ENCODE measurements at regions not wholly inside any gene's neighbourhood (a gene's known extent, or its start where the extent isn't known, plus 50 kb on each side); places are given as distances from the start of the nearest gene placed in this dataset.
"Not testable (repeated sequence)": the region's sequence is repeated elsewhere in the genome, so short reads cannot be mapped to it uniquely, and the experiment has no call there.

DNA sequence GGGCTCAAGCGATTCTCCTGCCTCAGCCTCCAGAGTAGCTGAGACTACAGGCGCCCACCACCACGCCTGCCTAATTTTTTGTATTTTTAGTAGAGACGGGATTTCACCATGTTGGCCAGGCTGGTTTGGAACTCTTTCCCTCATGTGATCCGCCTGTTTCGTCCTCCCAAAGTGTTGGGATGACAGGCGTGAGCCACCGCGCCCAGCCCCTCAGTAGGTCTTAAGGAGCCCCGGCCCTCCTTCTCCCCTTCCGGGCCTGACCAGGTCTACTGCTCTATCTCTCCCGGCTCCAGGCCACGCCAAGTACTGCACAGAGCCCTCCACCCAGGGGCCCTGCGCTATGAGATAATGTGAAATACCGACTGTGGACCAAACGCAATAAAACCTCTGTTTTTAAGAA, 785.5 kb downstream of the FOXD4L5 start:
- H3K9ac ChIP-seq; H3K4me1 ChIP-seq; H3K4me2 ChIP-seq; H4K20me1 ChIP-seq; H3K27me3 ChIP-seq; H3K36me3 ChIP-seq; H3K27ac ChIP-seq; H3K4me3 ChIP-seq; H3K9me3 ChIP-seq (replicated peaks in 1 of 11): not testable (repeated sequence)

DNA sequence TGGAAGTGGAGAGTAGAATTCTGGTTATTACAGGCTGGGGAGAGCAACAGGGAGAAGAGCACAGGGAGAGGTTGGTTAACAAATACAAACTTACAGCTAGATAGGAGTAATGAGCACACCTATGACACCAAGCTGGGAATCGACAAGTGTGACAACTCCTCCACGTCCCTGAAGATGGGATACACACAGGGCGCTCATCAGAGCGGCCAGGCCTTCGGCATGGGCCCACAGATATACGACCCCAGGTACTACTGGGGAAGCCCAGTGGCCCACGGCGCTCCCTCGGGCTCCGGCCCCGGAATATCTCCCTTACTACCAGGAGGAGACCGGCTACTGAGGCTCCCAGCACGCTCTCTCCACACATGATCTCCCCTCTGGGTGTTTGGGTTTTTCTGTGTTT, 786.6 kb downstream of the FOXD4L5 start:
- H3K36me3 ChIP-seq; H3K9ac ChIP-seq; H3K27me3 ChIP-seq; H3K4me3 ChIP-seq; H3K9me3 ChIP-seq (replicated peaks in 1 of 11); H3K4me2 ChIP-seq; H3K27ac ChIP-seq; H3K4me1 ChIP-seq; H4K20me1 ChIP-seq: not testable (repeated sequence)

GRCh38 chr9:64488544-64488943, 796.5 kb downstream of the FOXD4L5 start:
- H3K9me3 ChIP-seq (replicated peaks in 1 of 11); H3K4me3 ChIP-seq; H3K36me3 ChIP-seq; H3K4me2 ChIP-seq; H3K9ac ChIP-seq; H3K4me1 ChIP-seq; H3K27ac ChIP-seq; H4K20me1 ChIP-seq; H3K27me3 ChIP-seq: not testable (repeated sequence)

- H3K27me3 ChIP-seq; H4K20me1 ChIP-seq; H3K4me1 ChIP-seq; H3K27ac ChIP-seq; H3K4me2 ChIP-seq; H3K9me3 ChIP-seq (replicated peaks in 1 of 11); H3K36me3 ChIP-seq; H3K4me3 ChIP-seq; H3K9ac ChIP-seq: not testable (repeated sequence)
These were observed 798.9 kb downstream of the FOXD4L5 start for GRCh38 chr9:64486067-64486466.

- H3K4me1 ChIP-seq; H4K20me1 ChIP-seq; H3K4me2 ChIP-seq; H3K27ac ChIP-seq; H3K9me3 ChIP-seq (replicated peaks in 1 of 11); H3K27me3 ChIP-seq; H3K36me3 ChIP-seq; H3K4me3 ChIP-seq; H3K9ac ChIP-seq: not testable (repeated sequence)
These were observed 805.9 kb downstream of the FOXD4L5 start for GRCh38 chr9:64479095-64479494.

- H3K4me1 ChIP-seq; H3K9me3 ChIP-seq (replicated peaks in 1 of 11); H3K27me3 ChIP-seq; H3K4me3 ChIP-seq; H3K4me2 ChIP-seq; H3K36me3 ChIP-seq; H3K9ac ChIP-seq; H4K20me1 ChIP-seq; H3K27ac ChIP-seq: not testable (repeated sequence)
These were observed 816.1 kb downstream of the FOXD4L5 start for GRCh38 chr9:64468943-64469342.

DNA sequence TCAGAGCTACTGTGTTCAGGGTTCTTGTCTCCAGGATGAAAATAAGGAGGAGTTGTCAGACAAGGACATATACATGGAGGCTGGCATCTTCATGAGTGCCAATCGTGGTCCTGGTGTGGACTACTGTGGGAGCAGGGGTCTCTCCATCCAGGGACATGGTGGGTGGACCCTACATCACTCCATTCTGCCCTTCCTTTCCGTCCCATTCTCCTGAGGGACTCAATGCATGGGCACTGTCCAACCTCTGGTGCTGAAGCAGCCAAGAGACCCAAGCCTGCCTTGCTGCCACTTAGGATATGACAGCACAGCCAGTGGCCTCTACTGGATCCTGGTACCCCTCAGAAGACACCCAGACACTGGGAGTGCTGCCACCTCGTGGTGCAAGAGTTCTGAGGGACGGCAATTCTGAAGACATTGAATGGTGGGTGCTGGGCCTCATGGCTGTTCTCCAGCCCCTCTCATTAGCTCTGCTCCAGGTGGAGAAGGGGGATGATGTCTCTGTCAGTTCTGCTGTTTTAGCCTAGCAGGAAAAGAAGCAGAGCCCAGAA, 818.9 kb downstream of the FOXD4L5 start:
- not testable (repeated sequence) for H3K27me3 ChIP-seq; H4K20me1 ChIP-seq; H3K4me3 ChIP-seq; H3K9ac ChIP-seq; H3K4me1 ChIP-seq; H3K9me3 ChIP-seq (replicated peaks in 1 of 11); H3K27ac ChIP-seq; H3K4me2 ChIP-seq; H3K36me3 ChIP-seq

DNA sequence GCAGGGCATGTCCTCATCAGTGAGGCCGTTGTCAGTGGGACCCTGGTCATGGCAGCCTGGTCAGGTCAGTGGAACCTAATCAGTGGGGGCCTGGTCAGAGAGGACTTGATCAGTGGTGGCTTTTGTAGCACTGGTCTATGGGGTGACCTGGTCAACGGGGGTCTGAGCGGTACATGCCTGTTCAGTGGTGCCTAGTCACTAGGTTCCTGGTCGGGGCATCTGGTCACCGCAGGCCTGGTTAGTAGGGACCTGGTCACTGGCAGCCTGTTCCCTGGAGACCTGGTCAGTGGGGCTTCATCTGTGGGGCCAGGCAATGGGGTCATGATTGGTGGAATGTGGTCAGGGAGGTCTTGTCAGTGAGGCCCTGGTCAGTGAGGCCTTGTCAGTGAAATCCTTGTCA, 823.1 kb downstream of the FOXD4L5 start:
- H3K4me1 ChIP-seq; H3K9me3 ChIP-seq (replicated peaks in 1 of 11); H3K4me3 ChIP-seq; H3K4me2 ChIP-seq; H3K9ac ChIP-seq; H3K27me3 ChIP-seq; H3K36me3 ChIP-seq; H4K20me1 ChIP-seq; H3K27ac ChIP-seq: not testable (repeated sequence)

- not testable (repeated sequence) for H3K9ac ChIP-seq; H3K4me3 ChIP-seq; H3K4me1 ChIP-seq; H3K27ac ChIP-seq; H3K36me3 ChIP-seq; H3K9me3 ChIP-seq (replicated peaks in 1 of 11); H4K20me1 ChIP-seq; H3K4me2 ChIP-seq; H3K27me3 ChIP-seq
These were observed 826.4 kb downstream of the FOXD4L5 start for GRCh38 chr9:64458642-64459041.

DNA sequence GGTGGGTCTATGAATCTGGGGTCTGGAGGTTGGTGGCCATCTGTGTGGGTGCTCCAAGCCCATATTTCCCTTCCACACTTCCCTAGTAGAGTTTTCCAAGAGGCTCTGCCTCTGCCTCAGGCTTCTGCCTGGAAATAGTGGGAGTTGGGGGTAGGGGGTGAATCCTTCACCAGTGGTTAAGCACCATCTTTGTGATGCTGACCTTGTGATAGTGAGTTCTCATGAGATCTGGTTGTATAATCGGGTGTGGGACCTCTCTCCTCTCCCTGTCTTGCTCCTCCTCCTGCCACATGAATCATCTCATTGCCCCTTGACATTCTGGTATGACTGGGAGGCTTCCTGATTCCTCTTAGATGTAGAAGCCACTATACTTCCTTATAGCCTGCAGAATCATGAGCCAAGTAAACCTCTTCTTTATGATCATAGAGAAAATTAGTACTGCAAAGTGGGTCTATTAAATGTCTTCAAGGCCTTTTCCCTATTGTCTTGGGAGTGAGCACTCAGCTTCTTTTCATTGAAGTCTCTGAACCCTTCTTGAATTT, 829.8 kb downstream of the FOXD4L5 start:
- not testable (repeated sequence) for H3K27ac ChIP-seq; H4K20me1 ChIP-seq; H3K9ac ChIP-seq; H3K4me3 ChIP-seq; H3K4me1 ChIP-seq; H3K9me3 ChIP-seq (replicated peaks in 1 of 11); H3K36me3 ChIP-seq; H3K27me3 ChIP-seq
- 0 out of 22 replicates have a peak overlapping the region, but pooled peaks of 1 of the 11 experiments have one; percentile 50 for H3K4me2 ChIP-seq

DNA sequence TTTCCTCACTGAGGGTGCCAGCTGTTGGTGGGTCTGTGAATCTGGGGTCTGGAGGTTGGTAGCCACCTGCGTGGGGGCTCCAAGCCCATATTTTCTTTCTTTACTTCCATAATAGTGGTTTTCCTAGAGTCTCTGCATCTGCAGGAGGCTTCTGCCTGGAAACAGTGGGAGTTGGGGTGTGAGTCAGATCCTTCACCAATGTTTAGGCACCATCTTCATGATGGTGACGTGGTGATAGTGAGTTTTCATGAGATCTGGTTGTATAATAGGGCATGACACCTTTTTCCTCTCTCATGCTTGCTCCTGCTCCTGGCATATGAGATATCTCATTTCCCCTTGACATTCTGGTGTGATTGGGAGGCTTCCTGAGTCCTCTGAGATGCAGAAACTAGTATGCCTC, 832.9 kb downstream of the FOXD4L5 start:
- H3K36me3 ChIP-seq; H4K20me1 ChIP-seq; H3K4me1 ChIP-seq; H3K9me3 ChIP-seq (replicated peaks in 1 of 11); H3K4me3 ChIP-seq; H3K4me2 ChIP-seq; H3K27me3 ChIP-seq; H3K27ac ChIP-seq; H3K9ac ChIP-seq: not testable (repeated sequence)

GRCh38 chr9:64450654-64451053, 834.4 kb downstream of the FOXD4L5 start:
- not testable (repeated sequence) for H3K27ac ChIP-seq; H3K36me3 ChIP-seq; H4K20me1 ChIP-seq; H3K4me2 ChIP-seq; H3K9me3 ChIP-seq (replicated peaks in 1 of 11); H3K9ac ChIP-seq; H3K4me1 ChIP-seq; H3K4me3 ChIP-seq; H3K27me3 ChIP-seq

GRCh38 chr9:64449025-64449424, 836.0 kb downstream of the FOXD4L5 start:
- not testable (repeated sequence) for H3K4me2 ChIP-seq; H3K27me3 ChIP-seq; H4K20me1 ChIP-seq; H3K27ac ChIP-seq; H3K9me3 ChIP-seq (replicated peaks in 1 of 11); H3K36me3 ChIP-seq; H3K4me1 ChIP-seq; H3K4me3 ChIP-seq; H3K9ac ChIP-seq

- H3K27ac ChIP-seq; H3K4me2 ChIP-seq; H3K4me1 ChIP-seq; H3K9me3 ChIP-seq (replicated peaks in 1 of 11); H3K9ac ChIP-seq; H4K20me1 ChIP-seq; H3K4me3 ChIP-seq; H3K27me3 ChIP-seq; H3K36me3 ChIP-seq: not testable (repeated sequence)
These were observed 840.0 kb downstream of the FOXD4L5 start for GRCh38 chr9:64444909-64445525.

- H3K4me2 ChIP-seq; H4K20me1 ChIP-seq; H3K4me1 ChIP-seq; H3K36me3 ChIP-seq; H3K27ac ChIP-seq; H3K4me3 ChIP-seq; H3K9me3 ChIP-seq (replicated peaks in 1 of 11); H3K27me3 ChIP-seq; H3K9ac ChIP-seq: not testable (repeated sequence)
These were observed 845.3 kb downstream of the FOXD4L5 start for GRCh38 chr9:64439747-64440146.

All from BLaER1 treated with 17β-estradiol and CSF1 and Interleukin-3, amounts not matched to agents 10 nM and 100 nM (cell line).